GM19025 (cell line): ENCODE measurements at regions not wholly inside any gene's neighbourhood (a gene's known extent, or its start where the extent isn't known, plus 50 kb on each side); places are given as distances from the start of the nearest gene placed in this dataset.

Source experiments
- ATAC-seq: cut with Tn5 transposase; IDR thresholded peaks from one replicate; pipeline ENCODE4 v1.9.1; 2021; ENCODE audit warnings: mild to moderate bottlenecking, low read depth, moderate library complexity; ENCODE audit not compliant: unreplicated experiment

- ATAC-seq: no peak
Observed at GRCh38 chr17:79541056-79541850, 69.6 kb downstream of the RBFOX3 start.

- no peak for ATAC-seq
Observed at GRCh38 chr17:79539944-79540705, 70.7 kb downstream of the RBFOX3 start.

DNA sequence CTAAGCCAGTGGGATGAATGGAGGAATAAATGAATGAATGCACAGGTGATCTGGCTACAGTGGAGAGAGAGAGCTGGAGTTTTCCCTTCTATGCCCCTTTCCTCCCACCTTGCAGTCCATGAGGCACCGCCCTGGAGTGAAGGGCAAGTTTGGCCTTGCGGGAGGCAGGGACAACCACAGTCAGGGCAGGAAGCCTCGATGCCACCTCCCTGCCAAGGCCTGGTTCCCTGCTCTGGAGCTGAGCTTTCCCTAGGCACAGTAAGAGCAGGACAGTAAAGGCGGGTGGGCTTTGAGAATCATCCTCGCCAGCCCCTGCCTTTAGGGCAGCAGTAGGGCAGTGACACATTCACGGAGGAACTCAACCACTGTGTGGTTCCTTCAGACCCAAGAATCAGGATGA, 72.6 kb downstream of the RBFOX3 start:
- ATAC-seq: no peak

GRCh38 chr17:79537686-79538085, 73.2 kb downstream of the RBFOX3 start:
- ATAC-seq: no peak

DNA sequence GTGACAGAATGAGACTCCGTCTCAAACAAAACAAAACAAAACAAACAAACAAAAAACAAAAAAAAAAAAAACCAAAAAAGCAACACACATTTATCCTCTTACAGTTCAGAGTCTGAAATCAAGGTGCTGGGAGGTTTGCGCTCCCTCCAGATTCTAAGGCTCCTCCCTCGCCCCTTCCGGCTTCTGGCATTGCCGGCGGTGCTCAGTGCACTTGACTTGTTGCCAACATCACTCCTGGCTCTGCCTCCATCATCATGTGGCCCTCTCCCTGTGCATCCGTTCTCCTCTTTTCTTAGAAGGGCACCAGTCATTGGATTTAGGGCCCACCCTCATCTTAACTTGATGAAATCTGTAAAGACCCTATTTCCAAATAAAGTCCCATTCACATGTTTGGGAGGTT, 73.8 kb downstream of the RBFOX3 start:
- no peak for ATAC-seq

DNA sequence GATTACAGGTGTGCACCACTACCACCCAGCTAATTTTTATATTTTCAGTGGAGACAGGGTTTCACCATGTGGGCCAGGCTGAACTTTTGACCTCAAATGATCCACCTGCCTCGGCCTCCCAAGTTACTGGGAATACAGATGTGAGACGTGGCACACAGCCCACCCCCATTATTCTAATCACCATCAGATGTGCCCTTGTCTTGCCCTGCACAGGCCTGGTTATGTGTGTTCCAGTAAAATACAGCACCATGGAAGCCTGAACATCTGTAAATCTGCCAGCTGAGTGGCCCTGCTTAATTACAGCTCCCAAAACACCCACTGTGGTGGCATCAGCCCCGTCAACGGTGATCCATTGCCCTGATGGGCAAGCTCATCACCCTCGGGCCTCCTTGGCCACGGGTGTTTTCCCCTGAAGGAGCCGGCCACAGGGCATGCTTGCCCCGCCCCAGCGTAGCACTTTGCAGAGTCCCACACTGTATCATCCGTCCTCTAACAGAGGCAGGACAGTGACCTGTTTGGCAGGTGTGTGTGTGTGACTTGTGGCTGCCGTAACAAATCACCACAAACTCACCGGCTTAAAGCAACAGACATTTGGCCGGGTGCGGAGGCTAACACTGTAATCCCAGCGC, 74.5 kb downstream of the RBFOX3 start:
- ATAC-seq: no peak

DNA sequence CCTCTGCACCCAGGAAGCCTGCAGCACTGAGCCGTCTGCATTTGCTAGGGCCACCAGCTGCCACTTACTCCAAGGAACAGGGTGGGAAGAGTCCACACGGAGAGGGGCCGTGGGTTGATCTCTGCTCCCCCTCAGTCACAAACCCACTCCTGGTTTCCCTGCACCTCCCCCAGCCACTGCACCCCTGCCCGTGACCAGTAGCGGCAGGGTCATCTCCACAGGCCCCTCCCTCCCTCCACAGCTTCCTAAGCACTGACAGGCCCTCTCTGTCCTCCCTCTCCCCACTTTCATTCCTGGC, 75.2 kb downstream of the RBFOX3 start:
- ATAC-seq: no peak

DNA sequence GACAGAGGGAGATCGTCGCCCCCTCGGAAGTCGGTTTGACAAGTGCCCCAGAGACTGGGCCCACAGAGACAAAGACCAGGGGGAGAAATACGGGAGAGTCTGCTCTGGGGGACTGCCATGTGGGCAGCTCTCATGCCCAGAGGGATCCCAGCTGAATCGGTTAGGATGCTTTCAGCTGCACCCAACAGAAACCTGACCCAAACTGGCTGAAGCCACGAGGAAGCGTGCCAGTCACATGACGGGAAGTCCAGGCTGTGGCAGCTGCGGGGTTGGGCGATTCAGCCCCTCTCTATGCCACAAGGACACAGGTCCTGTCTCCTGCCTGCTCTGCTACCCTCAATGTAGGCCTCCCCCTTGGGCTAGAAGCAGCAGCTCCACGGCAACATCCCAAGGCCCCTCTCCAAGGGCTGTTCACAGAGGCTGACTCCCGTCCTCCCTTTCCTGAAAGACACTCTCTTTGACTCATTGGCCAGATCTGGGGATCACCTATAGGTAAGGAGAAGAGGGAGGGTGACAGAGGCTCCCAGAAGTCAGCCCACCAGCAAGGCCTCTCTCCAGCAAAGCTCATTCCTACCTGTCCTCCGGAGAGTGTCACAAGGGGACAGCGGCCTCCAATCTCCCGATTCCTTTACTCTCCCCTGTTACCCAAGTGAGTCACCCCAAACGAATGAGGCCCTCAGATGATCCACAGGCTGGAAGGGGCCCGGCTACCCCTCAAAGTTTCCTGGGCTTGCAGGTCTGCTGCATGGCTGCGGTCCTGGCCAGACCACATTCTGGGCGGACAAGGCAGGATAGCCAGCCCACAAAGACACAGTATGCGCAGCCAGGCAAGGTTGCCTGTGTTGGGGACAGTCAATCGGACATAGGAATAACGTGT, 75.8 kb downstream of the RBFOX3 start:
- no peak for ATAC-seq

GRCh38 chr17:79534111-79534510, 76.7 kb downstream of the RBFOX3 start:
- ATAC-seq: no peak

GRCh38 chr17:79533116-79533515, 77.7 kb downstream of the RBFOX3 start:
- ATAC-seq: no peak

- no peak for ATAC-seq
Observed at GRCh38 chr17:79532107-79532790, 78.6 kb downstream of the RBFOX3 start.

GRCh38 chr17:79531191-79532095, 79.4 kb downstream of the RBFOX3 start:
- ATAC-seq: no peak

DNA sequence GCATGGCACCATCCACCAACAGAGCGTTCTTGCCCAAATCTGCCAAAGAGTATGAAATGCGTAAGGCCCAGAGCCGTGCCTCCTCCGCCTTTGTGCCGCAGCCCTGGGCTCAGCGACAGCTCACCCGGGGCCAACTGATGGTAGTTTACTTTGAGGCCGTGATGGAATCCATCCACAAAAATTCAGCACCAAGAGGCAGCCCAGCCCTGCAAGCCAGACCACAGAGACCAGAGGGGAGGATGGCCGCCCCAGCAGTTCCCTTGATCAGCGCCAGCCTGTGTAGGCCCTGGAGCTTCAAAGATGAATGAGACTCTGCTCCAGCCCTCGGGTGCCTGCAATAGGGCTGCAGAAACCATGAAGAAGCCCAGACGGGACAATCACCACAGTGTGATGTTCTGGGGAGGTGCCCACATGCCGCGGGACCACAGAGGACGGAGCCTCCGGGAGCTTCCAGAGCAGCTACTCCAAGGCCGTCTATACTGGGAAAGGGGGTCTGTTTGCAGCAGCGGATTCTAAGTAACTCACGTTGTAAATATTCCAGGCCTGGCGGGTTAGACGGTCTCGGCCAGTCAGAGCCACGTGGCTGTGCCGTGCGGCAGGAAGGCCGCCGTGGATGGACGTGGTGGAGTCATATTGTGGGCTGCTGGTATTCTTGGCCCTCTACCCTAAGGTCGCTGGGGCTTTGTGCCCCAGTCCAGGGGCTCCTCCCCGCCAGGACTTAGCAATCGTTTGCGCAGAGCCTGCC, 80.3 kb downstream of the RBFOX3 start:
- no peak for ATAC-seq

DNA sequence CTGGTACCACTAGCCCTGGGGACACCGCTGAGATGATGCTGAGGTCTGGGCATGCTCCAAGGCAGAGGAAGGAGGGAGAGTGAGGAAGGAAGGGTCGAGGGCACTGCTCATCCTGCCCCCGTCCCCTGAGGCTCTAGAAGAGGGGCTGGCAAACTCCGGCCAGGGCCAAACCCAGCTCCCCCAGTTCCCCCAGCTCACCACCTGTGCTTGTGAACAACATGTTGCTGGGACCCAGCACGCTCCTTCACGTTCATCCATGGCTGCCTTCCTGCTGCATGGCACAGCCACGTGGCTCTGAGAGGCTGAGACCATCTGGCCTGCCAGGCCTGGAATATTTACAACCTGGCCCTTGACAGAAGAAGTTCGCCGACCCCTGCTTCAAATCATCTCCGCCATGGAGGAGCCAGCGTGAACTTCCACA, 81.2 kb downstream of the RBFOX3 start:
- ATAC-seq: no peak

GRCh38 chr17:79528592-79529125, 82.2 kb downstream of the RBFOX3 start:
- no peak for ATAC-seq

DNA sequence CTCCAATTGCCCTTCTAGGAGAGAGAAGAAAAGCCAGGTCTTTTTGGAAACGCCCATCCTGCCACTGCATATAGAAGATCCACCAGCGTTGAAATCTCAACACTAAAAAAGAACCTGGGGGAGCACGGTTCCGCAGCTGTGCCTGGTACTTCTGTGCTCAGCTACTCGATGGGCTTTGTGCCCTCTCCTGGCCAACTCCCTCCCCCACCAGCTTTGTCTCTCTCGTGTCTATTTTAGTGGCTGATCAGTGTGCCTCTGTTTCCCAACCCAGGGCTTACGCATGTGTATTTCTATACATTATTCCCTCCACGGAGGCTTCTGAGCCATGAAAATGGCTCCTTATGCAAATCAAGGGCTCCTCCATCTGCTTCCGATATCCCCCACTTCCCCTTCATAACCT, 83.5 kb downstream of the RBFOX3 start:
- ATAC-seq: no peak

DNA sequence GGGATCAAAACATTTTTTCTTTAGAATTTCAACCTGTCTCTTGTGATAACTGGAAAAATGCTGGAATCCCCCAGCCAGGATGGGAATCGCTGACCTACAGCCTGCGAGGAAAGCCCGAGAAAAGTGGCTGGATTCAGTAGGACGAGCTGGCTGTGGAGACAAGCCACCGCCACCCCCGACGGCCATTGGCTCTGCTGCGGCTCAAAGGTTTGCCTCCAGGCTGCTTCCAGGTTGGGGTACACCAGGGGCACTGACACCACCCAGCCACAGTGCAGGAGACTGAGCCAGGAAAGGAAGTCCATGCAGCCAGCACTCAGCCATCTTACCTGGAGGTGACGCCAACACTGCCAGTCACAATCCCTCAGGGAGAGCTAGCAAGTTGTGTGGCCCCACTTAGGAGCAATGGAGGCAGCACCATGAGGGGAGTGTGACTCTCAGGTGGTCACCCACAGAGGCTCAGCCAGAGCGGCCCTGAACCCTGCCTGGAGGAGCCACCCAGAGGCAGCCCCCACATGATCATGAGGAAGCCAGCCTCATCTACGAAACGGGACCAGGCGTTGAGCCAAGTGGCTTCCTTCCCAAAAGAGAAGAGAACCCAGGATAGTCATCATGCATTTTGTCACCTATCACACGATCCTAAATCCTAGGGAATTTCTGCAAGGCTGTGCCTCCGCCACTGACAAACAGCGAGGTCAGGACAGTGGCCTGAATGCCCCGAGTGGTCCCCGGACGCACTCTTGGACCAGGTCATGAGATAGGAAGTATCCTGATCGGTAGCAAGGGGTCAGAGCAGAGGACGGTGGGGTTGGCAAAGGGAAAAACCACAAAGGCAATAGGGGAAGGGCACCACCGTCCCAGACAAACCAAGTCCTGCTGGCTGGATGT, 84.8 kb downstream of the RBFOX3 start:
- ATAC-seq: no peak
